ENCODE measurements at regions not wholly inside any gene's neighbourhood (a gene's known extent, or its start where the extent isn't known, plus 50 kb on each side); places are given as distances from the start of the nearest gene placed in this dataset.

- DNase-seq (ENCODE audit: low spot score) = no peak
- no peak for ATAC-seq
- intact Hi-C loops (cut with DNase I) = no loop called here
Observed at GRCh38 chr18:40642692-40643229, 1312.3 kb upstream of the PIK3C3 start.

GRCh38 chr18:40631319-40631718, 1323.7 kb upstream of the PIK3C3 start:
- intact Hi-C loops (cut with DNase I) = no loop called here
- DNase-seq (ENCODE audit: low spot score) (no peak), ATAC-seq (no peak)

- intact Hi-C loops (cut with DNase I) = no loop called here
- no peak for ATAC-seq
- no peak for DNase-seq (ENCODE audit: low spot score)
Observed at GRCh38 chr18:40630496-40630895, 1324.5 kb upstream of the PIK3C3 start.

- DNase-seq (ENCODE audit: low spot score) = no peak
- no peak for ATAC-seq
- intact Hi-C loops (cut with DNase I) = no loop called here
Observed at GRCh38 chr18:40624959-40625358, 1330.1 kb upstream of the PIK3C3 start.

GRCh38 chr18:40613721-40614120, 1341.3 kb upstream of the PIK3C3 start:
- intact Hi-C loops (cut with DNase I) = no loop called here
- ATAC-seq = no peak
- no peak for DNase-seq (ENCODE audit: low spot score)

GRCh38 chr18:40612356-40612755, 1342.7 kb upstream of the PIK3C3 start:
- ATAC-seq (no peak), DNase-seq (ENCODE audit: low spot score) (no peak)
- intact Hi-C loops (cut with DNase I) = no loop called here

GRCh38 chr18:40608226-40608625, 1346.8 kb upstream of the PIK3C3 start:
- intact Hi-C loops (cut with DNase I) = no loop called here
- ATAC-seq = no peak

GRCh38 chr18:40607542-40608148, 1347.4 kb upstream of the PIK3C3 start:
- ATAC-seq = no peak
- DNase-seq (ENCODE audit: low spot score) = no peak
- intact Hi-C loops (cut with DNase I) = no loop called here

More at GRCh38 chr18:40608226-40608625, 1346.8 kb upstream of the PIK3C3 start:
- DNase-seq (ENCODE audit: low spot score) = no peak

- ATAC-seq (no peak), DNase-seq (ENCODE audit: low spot score) (no peak)
- intact Hi-C loops (cut with DNase I) = no loop called here
Observed at GRCh38 chr18:40606996-40607395, 1348.0 kb upstream of the PIK3C3 start.

- ATAC-seq (no peak), DNase-seq (ENCODE audit: low spot score) (no peak)
- intact Hi-C loops (cut with DNase I) = no loop called here
Observed at GRCh38 chr18:40583671-40584070, 1371.4 kb upstream of the PIK3C3 start.

GRCh38 chr18:40582105-40582504, 1372.9 kb upstream of the PIK3C3 start:
- intact Hi-C loops (cut with DNase I) = no loop called here
- DNase-seq (ENCODE audit: low spot score) (no peak), ATAC-seq (no peak)

- ATAC-seq (no peak), DNase-seq (ENCODE audit: low spot score) (no peak)
- intact Hi-C loops (cut with DNase I) = no loop called here
Observed at GRCh38 chr18:40577981-40578365, 1377.1 kb upstream of the PIK3C3 start.

GRCh38 chr18:40577239-40577980, 1377.6 kb upstream of the PIK3C3 start:
- intact Hi-C loops (cut with DNase I) = no loop called here
- DNase-seq (ENCODE audit: low spot score) = no peak
- ATAC-seq = no peak

GRCh38 chr18:40576507-40577115, 1378.4 kb upstream of the PIK3C3 start:
- intact Hi-C loops (cut with DNase I) = no loop called here
- no peak for ATAC-seq
- DNase-seq (ENCODE audit: low spot score) = no peak

- DNase-seq (ENCODE audit: low spot score) (no peak), ATAC-seq (no peak)
- intact Hi-C loops (cut with DNase I) = no loop called here
Observed at GRCh38 chr18:40570615-40571014, 1384.4 kb upstream of the PIK3C3 start.

- ATAC-seq (no peak), DNase-seq (ENCODE audit: low spot score) (no peak)
- intact Hi-C loops (cut with DNase I) = loop anchor here (5.0 kb wide), 1 partner anchor 477 kb away; no protein-coding TSS in a partner anchor
Observed at GRCh38 chr18:40569605-40570004, 1385.4 kb upstream of the PIK3C3 start.

- intact Hi-C loops (cut with DNase I) = loop anchor here (5.0 kb wide), 1 partner anchor 474 kb away; no protein-coding TSS in a partner anchor
- no peak for DNase-seq (ENCODE audit: low spot score)
- ATAC-seq = no peak
Observed at GRCh38 chr18:40566510-40566844, 1388.6 kb upstream of the PIK3C3 start.

- ATAC-seq (no peak), DNase-seq (ENCODE audit: low spot score) (no peak)
- intact Hi-C loops (cut with DNase I) = loop anchor here (5.0 kb wide), 1 partner anchor 474 kb away; no protein-coding TSS in a partner anchor
Observed at GRCh38 chr18:40565805-40566509, 1389.1 kb upstream of the PIK3C3 start.

GRCh38 chr18:40559556-40559955, 1395.5 kb upstream of the PIK3C3 start:
- intact Hi-C loops (cut with DNase I) = no loop called here
- no peak for ATAC-seq

More at GRCh38 chr18:40559556-40559955, 1395.5 kb upstream of the PIK3C3 start:
- DNase-seq (ENCODE audit: low spot score) = no peak
